ENCODE measurements at regions not wholly inside any gene's neighbourhood (a gene's known extent, or its start where the extent isn't known, plus 50 kb on each side); places are given as distances from the start of the nearest gene placed in this dataset.

DNA sequence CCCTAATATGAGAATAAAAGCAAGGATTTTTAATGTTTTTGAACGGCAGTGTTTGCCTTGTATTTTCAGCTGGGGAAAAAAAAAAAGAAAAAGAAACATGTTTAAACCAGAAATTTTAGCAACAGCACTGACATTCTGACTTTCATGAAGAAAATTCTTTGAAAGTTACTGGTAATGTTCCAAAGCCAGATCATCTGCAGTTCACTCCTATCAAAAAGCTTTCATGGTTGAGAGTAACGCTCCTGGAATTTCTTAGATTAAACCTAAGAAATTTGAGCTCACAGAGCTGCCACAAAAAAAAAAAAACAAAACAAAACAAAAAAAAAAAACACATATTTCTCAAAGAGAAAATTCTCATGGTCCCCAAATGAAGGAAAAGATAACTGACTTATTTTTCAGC, 1106.7 kb downstream of the EFNB2 start:
- ATAC-seq (no peak), DNase-seq (ENCODE audit: low read depth, low spot score) (no peak)
- no peak overlapping the region for H2AFZ ChIP-seq (ENCODE audit: low read depth, low read length, poor library complexity, severe bottlenecking)
- CTCF ChIA-PET: no interaction called here
- no peak overlapping the region for H3K4me2 ChIP-seq (ENCODE audit: low read length)
- H3K9me3 ChIP-seq (ENCODE audit: control insufficient read depth in 1 of 2, insufficient read depth in 1 of 2, low read depth in 1 of 2, low read length in 2 of 2): no peaks in the 10 kb centered on the region
- RAD21 ChIA-PET (ENCODE audit: low non-redundant PET in 1 of 2, low total read pairs in 2 of 2, uncharacterized antibody in 2 of 2, unreplicated experiment in 2 of 2): no interaction called here
- no TSS peak for BruUV-seq (replicated peaks)
- no peak overlapping the region for H3K4me3 ChIP-seq (replicated peaks in 1 of 2; ENCODE audit: low read depth in 1 of 2, low read length in 2 of 2)
- no peak overlapping the region for H3K9ac ChIP-seq (ENCODE audit: low read length)
- intact Hi-C loops (cut with micrococcal nuclease): no loop called here
- POLR2A ChIA-PET: no interaction called here
- no peaks in the 10 kb centered on the region for H3K9me2 ChIP-seq (ENCODE audit: insufficient read depth)
- H3K27ac ChIP-seq (ENCODE audit: low read depth, low read length): no peak overlapping the region
- H3K4me1 ChIP-seq (ENCODE audit: control insufficient read depth in 1 of 2, insufficient read depth in 2 of 2, low read length in 2 of 2): no peaks in the 10 kb centered on the region
- no peaks in the 10 kb centered on the region for H3K36me3 ChIP-seq (ENCODE audit: control insufficient read depth in 1 of 2, insufficient read depth in 2 of 2, low read length in 2 of 2)
- H3K27me3 ChIP-seq (ENCODE audit: insufficient read depth, low read length): no peaks in the 10 kb centered on the region
- H3K79me2 ChIP-seq (ENCODE audit: insufficient read depth, low read length): no peaks in the 10 kb centered on the region
- no peak for TF ChIP-seq EZH2phosphoT487 (IDR thresholded peaks at IDR 0.05; ENCODE audit: borderline replicate concordance)
- no peak for TF ChIP-seq ELF1 (IDR thresholded peaks at IDR 0.05; ENCODE audit: borderline replicate concordance, low read depth)
- TF ChIP-seq TCF7L2 (IDR thresholded peaks at IDR 0.05; ENCODE audit: borderline replicate concordance, extremely low read depth, insufficient read depth, insufficient read length): no peak
- no peak for TF ChIP-seq CBX3 (IDR thresholded peaks at IDR 0.05; ENCODE audit: low read depth)
- TF ChIP-seq, protein P1, sequence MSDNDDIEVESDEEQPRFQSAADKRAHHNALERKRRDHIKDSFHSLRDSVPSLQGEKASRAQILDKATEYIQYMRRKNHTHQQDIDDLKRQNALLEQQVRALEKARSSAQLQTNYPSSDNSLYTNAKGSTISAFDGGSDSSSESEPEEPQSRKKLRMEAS (IDR thresholded peaks at IDR 0.05): no peak
- TF ChIP-seq EGR1 (IDR thresholded peaks at IDR 0.05; ENCODE audit: low read depth): no peak
- TF ChIP-seq SP1 (IDR thresholded peaks at IDR 0.05; ENCODE audit: low read depth): no peak
- no peak for TF ChIP-seq RAD21 (IDR thresholded peaks at IDR 0.05; ENCODE audit: low read depth)
- TF ChIP-seq, protein P2, sequence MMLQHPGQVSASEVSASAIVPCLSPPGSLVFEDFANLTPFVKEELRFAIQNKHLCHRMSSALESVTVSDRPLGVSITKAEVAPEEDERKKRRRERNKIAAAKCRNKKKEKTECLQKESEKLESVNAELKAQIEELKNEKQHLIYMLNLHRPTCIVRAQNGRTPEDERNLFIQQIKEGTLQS (IDR thresholded peaks at IDR 0.05): no peak
- TF ChIP-seq, protein P3, sequence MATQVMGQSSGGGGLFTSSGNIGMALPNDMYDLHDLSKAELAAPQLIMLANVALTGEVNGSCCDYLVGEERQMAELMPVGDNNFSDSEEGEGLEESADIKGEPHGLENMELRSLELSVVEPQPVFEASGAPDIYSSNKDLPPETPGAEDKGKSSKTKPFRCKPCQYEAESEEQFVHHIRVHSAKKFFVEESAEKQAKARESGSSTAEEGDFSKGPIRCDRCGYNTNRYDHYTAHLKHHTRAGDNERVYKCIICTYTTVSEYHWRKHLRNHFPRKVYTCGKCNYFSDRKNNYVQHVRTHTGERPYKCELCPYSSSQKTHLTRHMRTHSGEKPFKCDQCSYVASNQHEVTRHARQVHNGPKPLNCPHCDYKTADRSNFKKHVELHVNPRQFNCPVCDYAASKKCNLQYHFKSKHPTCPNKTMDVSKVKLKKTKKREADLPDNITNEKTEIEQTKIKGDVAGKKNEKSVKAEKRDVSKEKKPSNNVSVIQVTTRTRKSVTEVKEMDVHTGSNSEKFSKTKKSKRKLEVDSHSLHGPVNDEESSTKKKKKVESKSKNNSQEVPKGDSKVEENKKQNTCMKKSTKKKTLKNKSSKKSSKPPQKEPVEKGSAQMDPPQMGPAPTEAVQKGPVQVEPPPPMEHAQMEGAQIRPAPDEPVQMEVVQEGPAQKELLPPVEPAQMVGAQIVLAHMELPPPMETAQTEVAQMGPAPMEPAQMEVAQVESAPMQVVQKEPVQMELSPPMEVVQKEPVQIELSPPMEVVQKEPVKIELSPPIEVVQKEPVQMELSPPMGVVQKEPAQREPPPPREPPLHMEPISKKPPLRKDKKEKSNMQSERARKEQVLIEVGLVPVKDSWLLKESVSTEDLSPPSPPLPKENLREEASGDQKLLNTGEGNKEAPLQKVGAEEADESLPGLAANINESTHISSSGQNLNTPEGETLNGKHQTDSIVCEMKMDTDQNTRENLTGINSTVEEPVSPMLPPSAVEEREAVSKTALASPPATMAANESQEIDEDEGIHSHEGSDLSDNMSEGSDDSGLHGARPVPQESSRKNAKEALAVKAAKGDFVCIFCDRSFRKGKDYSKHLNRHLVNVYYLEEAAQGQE (IDR thresholded peaks at IDR 0.05; ENCODE audit: low read depth): no peak
- no peak for TF ChIP-seq FOSL1 (IDR thresholded peaks at IDR 0.05; ENCODE audit: low read depth)
- TF ChIP-seq CEBPB (IDR thresholded peaks at IDR 0.05; ENCODE audit: low read depth): no peak
- TF ChIP-seq YY1 (IDR thresholded peaks at IDR 0.05; ENCODE audit: extremely low read depth, insufficient replicate concordance, low read depth, low read length): no peak
- TF ChIP-seq POLR2A (IDR thresholded peaks at IDR 0.05; ENCODE audit: borderline replicate concordance, extremely low read depth, insufficient read depth, insufficient read length): no peak
- TF ChIP-seq SRF (IDR thresholded peaks at IDR 0.05; ENCODE audit: low read depth): no peak
- TF ChIP-seq JUND (IDR thresholded peaks at IDR 0.05): no peak
- no peaks in the 10 kb centered on the region for H4K20me1 ChIP-seq (ENCODE audit: insufficient read depth)

Data from HCT116 (cell line).